Liver (tissue), 8 donors: ENCODE measurements at regions not wholly inside any gene's neighbourhood (a gene's known extent, or its start where the extent isn't known, plus 50 kb on each side); places are given as distances from the start of the nearest gene placed in this dataset.

Experiments used
- DNase-seq: peaks from one replicate; pipeline ENCODE4 v3.0.0-alpha.2; 2017; ENCODE audit warnings: low spot score
- H3K27ac ChIP-seq, 2 donors: one replicate each; pipeline ENCODE4 v1.7.0; 2013; ENCODE audit warnings: inconsistent platforms in 2 of 2, low read length in 2 of 2, control low read depth in 1 of 2, low read depth in 1 of 2, mild to moderate bottlenecking in 1 of 2
- H3K27me3 ChIP-seq, 4 donors: one replicate each; pipeline versions ENCODE4 v1.6.1 to v1.7.0; 2013; ENCODE audit warnings: low read length in 3 of 4, inconsistent platforms in 1 of 4, mild to moderate bottlenecking in 1 of 4, moderate library complexity in 1 of 4; ENCODE audit not compliant: control insufficient read depth in 4 of 4, insufficient read depth in 4 of 4
- H3K36me3 ChIP-seq, 4 donors: one replicate each; pipeline versions ENCODE4 v1.6.1 to v1.7.0; 2013; ENCODE audit warnings: low read length in 3 of 4, mild to moderate bottlenecking in 3 of 4, low read depth in 1 of 4, moderate library complexity in 1 of 4; ENCODE audit not compliant: control insufficient read depth in 4 of 4, insufficient read depth in 3 of 4
- H3K4me1 ChIP-seq, 4 donors: one replicate each; pipeline versions ENCODE4 v1.6.1 to v1.7.0; 2013; ENCODE audit warnings: low read length in 3 of 4, mild to moderate bottlenecking in 3 of 4, moderate library complexity in 1 of 4; ENCODE audit not compliant: control insufficient read depth in 4 of 4, insufficient read depth in 4 of 4
- H3K4me3 ChIP-seq, 3 donors: one replicate each; pipeline versions ENCODE4 v1.6.1 to v1.7.0; 2013; ENCODE audit warnings: low read length in 3 of 3, control low read depth in 1 of 3, low read depth in 1 of 3, mild to moderate bottlenecking in 1 of 3
- H3K9ac ChIP-seq, 2 donors: one replicate each; pipeline ENCODE4 v1.7.0; 2013; ENCODE audit warnings: low read length in 2 of 2, mild to moderate bottlenecking in 2 of 2, moderate library complexity in 2 of 2, control low read depth in 1 of 2, low read depth in 1 of 2
- H3K9me3 ChIP-seq, 4 donors: one replicate each; pipeline versions ENCODE4 v1.6.1 to v1.7.0; 2013; ENCODE audit warnings: low read length in 3 of 4; ENCODE audit not compliant: control insufficient read depth in 4 of 4
- EGR1 ChIP-seq, 2 donors: IDR thresholded peaks; 2 replicates each; pipeline ENCODE4 v1.6.1; 2016 to 2018; ENCODE audit warnings: antibody characterized with exemption in 2 of 2, low read depth in 2 of 2
- FOXA1 ChIP-seq: IDR thresholded peaks from 2 replicates; pipeline ENCODE4 v1.6.1; 2016; ENCODE audit warnings: antibody characterized with exemption
- FOXA2 ChIP-seq: IDR thresholded peaks from 2 replicates; pipeline ENCODE4 v1.6.1; 2016; ENCODE audit warnings: antibody characterized with exemption
- GABPA ChIP-seq, 2 donors: IDR thresholded peaks in 1 of 2; conservative IDR thresholded peaks in 1 of 2; 2 replicates each; pipeline ENCODE4 v1.6.1; 2016; ENCODE audit warnings: antibody characterized with exemption in 2 of 2, mild to moderate bottlenecking in 1 of 2, moderate library complexity in 1 of 2
- HNF4A ChIP-seq, 2 donors: conservative IDR thresholded peaks; 2 replicates each; pipeline ENCODE4 v1.6.1; 2016; ENCODE audit warnings: antibody characterized with exemption in 2 of 2, mild to moderate bottlenecking in 2 of 2
- HNF4G ChIP-seq: IDR thresholded peaks from 2 replicates; pipeline ENCODE4 v1.6.1; 2016; ENCODE audit warnings: antibody characterized with exemption
- JUND ChIP-seq, 2 donors: IDR thresholded peaks; 2 replicates each; pipeline ENCODE4 v1.6.1; 2016; ENCODE audit warnings: antibody characterized with exemption in 2 of 2
- NR2F2 ChIP-seq: IDR thresholded peaks from 2 replicates; pipeline ENCODE4 v1.6.1; 2016; ENCODE audit warnings: antibody characterized with exemption
- RAD21 ChIP-seq, 2 donors: IDR thresholded peaks; 2 replicates each; pipeline ENCODE4 v1.6.1; 2016; ENCODE audit warnings: antibody characterized with exemption in 2 of 2, mild to moderate bottlenecking in 2 of 2
- RXRA ChIP-seq, 2 donors: IDR thresholded peaks; 2 replicates each; pipeline ENCODE4 v1.6.1; 2017 to 2018; ENCODE audit warnings: antibody characterized with exemption in 2 of 2, mild to moderate bottlenecking in 1 of 2
- SP1 ChIP-seq: IDR thresholded peaks from 2 replicates; pipeline ENCODE4 v1.6.1; 2018; ENCODE audit warnings: antibody characterized with exemption, mild to moderate bottlenecking
- TAF1 ChIP-seq: conservative IDR thresholded peaks from 2 replicates; pipeline ENCODE4 v1.6.1; 2016; ENCODE audit warnings: antibody characterized with exemption, mild to moderate bottlenecking
- YY1 ChIP-seq: IDR thresholded peaks from 2 replicates; pipeline ENCODE4 v1.6.1; 2016; ENCODE audit warnings: antibody characterized with exemption, mild to moderate bottlenecking
- WGBS: extraction: QIAGEN DNeasy Blood & Tissue Kit; methylation state at CpG from one replicate; pipeline ENCODE4 v1.1.7; 2013; 5-methylcytosine and 5-hydroxymethylcytosine counted together
- TF ChIP-seq, protein P1 (sequence below): IDR thresholded peaks from 2 replicates; pipeline ENCODE4 v1.6.1; 2016; ENCODE audit warnings: antibody characterized with exemption, mild to moderate bottlenecking
- TF ChIP-seq, protein P2 (sequence below): IDR thresholded peaks from 2 replicates; pipeline ENCODE4 v1.6.1; 2016; ENCODE audit warnings: antibody characterized with exemption
- TF ChIP-seq, protein P3 (sequence below): fragments of 150-350 bp; IDR thresholded peaks from 2 replicates; pipeline ENCODE4 v1.5.1; 2017; ENCODE audit warnings: improper control_type of control experiment, low read depth, low read length; ENCODE audit not compliant: missing input control
- TF ChIP-seq, protein P4 (sequence below): IDR thresholded peaks from 2 replicates; pipeline ENCODE4 v1.6.1; 2016; ENCODE audit warnings: antibody characterized with exemption
- TF ChIP-seq, protein P5 (sequence below): IDR thresholded peaks from 2 replicates; pipeline ENCODE4 v1.6.1; 2016; ENCODE audit warnings: antibody characterized with exemption
- donor health status: healthy.
- donor health status: healthy.
- donor health status: healthy.
- donor health status: healthy.
- donor health status: healthy.

DNA sequence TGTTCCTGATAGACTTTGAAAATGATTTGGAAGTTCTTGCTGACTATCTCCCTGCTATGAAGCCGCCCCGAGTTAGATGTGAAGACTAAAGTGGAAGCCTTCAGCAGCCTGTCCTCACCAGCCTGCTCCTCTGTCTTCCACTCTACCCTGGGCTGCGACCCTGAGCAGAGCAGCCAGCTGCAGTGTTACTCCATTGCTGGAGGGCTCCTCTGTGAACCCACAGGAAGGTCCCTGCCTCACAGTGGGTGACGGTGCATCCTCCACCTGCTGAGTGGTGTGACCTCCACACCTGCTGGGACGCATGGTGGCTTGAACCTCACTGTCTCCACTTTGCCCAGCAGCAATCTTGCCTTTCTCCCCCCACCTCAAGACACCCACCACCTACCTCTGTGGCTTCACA lies 116.4 kb downstream of the IRS2 start (continued):
- TF ChIP-seq, protein P1, sequence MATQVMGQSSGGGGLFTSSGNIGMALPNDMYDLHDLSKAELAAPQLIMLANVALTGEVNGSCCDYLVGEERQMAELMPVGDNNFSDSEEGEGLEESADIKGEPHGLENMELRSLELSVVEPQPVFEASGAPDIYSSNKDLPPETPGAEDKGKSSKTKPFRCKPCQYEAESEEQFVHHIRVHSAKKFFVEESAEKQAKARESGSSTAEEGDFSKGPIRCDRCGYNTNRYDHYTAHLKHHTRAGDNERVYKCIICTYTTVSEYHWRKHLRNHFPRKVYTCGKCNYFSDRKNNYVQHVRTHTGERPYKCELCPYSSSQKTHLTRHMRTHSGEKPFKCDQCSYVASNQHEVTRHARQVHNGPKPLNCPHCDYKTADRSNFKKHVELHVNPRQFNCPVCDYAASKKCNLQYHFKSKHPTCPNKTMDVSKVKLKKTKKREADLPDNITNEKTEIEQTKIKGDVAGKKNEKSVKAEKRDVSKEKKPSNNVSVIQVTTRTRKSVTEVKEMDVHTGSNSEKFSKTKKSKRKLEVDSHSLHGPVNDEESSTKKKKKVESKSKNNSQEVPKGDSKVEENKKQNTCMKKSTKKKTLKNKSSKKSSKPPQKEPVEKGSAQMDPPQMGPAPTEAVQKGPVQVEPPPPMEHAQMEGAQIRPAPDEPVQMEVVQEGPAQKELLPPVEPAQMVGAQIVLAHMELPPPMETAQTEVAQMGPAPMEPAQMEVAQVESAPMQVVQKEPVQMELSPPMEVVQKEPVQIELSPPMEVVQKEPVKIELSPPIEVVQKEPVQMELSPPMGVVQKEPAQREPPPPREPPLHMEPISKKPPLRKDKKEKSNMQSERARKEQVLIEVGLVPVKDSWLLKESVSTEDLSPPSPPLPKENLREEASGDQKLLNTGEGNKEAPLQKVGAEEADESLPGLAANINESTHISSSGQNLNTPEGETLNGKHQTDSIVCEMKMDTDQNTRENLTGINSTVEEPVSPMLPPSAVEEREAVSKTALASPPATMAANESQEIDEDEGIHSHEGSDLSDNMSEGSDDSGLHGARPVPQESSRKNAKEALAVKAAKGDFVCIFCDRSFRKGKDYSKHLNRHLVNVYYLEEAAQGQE, result no peak
- TF ChIP-seq, protein P2, sequence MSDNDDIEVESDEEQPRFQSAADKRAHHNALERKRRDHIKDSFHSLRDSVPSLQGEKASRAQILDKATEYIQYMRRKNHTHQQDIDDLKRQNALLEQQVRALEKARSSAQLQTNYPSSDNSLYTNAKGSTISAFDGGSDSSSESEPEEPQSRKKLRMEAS, result no peak

DNA sequence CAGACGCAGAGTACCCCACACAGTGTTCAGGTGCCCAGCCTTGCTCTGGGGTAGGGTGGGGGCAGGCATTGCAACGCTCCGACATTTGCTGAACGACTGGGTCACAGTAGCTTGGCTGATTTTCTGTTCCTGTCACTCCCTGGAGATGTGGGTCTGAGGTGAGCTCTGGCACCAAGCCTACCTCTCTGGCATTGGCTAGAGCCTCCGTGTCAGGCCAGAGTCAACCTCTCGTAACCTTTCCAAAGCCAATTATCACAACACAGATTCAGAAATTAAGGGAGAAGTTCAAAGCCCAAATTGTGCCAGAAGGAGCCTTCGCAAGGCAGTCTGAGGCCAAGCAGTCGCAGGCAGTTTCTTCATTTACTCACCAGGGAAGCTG lies 117.2 kb downstream of the IRS2 start:
- Histone ChIP-seq H3K4me3 (no peak overlapping the region), H3K9ac (no peak overlapping the region), H3K9me3 (no peaks in the 10 kb centered on the region), H3K27me3 (no peaks in the 10 kb centered on the region), H3K4me1 (no peaks in the 10 kb centered on the region), H3K36me3 (no peaks in the 10 kb centered on the region), H3K27ac (peak overlapping the region in 1 of 2 donors; percentile 34)
- 42% methylated on average over 8 of the region's 8 CpGs for WGBS
- TF ChIP-seq, protein P1, result no peak
- TF ChIP-seq FOXA2 (no peak), HNF4G (no peak), TAF1 (no peak), RAD21 (IDR thresholded peaks at IDR 0.05) (peak; percentile 39 to 40), JUND (IDR thresholded peaks at IDR 0.05) (no peak), HNF4A (conservative IDR thresholded peaks at IDR 0.05) (peak; percentile 11 to 26), FOXA1 (no peak), GABPA (IDR thresholded peaks at IDR 0.05 in 1 of 2, conservative IDR thresholded peaks at IDR 0.05 in 1 of 2) (no peak), SP1 (peak; percentile 36), EGR1 (IDR thresholded peaks at IDR 0.05; ENCODE audit: low read depth in 2 of 2) (no peak), RXRA (IDR thresholded peaks at IDR 0.05) (peak; percentile 59 to 74), YY1 (peak; percentile 38), NR2F2 (no peak)
- TF ChIP-seq, protein P3, sequence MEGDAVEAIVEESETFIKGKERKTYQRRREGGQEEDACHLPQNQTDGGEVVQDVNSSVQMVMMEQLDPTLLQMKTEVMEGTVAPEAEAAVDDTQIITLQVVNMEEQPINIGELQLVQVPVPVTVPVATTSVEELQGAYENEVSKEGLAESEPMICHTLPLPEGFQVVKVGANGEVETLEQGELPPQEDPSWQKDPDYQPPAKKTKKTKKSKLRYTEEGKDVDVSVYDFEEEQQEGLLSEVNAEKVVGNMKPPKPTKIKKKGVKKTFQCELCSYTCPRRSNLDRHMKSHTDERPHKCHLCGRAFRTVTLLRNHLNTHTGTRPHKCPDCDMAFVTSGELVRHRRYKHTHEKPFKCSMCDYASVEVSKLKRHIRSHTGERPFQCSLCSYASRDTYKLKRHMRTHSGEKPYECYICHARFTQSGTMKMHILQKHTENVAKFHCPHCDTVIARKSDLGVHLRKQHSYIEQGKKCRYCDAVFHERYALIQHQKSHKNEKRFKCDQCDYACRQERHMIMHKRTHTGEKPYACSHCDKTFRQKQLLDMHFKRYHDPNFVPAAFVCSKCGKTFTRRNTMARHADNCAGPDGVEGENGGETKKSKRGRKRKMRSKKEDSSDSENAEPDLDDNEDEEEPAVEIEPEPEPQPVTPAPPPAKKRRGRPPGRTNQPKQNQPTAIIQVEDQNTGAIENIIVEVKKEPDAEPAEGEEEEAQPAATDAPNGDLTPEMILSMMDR, result no peak
- TF ChIP-seq, protein P2, result no peak
- TF ChIP-seq, protein P4, sequence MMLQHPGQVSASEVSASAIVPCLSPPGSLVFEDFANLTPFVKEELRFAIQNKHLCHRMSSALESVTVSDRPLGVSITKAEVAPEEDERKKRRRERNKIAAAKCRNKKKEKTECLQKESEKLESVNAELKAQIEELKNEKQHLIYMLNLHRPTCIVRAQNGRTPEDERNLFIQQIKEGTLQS, result no peak
- TF ChIP-seq, protein P5, sequence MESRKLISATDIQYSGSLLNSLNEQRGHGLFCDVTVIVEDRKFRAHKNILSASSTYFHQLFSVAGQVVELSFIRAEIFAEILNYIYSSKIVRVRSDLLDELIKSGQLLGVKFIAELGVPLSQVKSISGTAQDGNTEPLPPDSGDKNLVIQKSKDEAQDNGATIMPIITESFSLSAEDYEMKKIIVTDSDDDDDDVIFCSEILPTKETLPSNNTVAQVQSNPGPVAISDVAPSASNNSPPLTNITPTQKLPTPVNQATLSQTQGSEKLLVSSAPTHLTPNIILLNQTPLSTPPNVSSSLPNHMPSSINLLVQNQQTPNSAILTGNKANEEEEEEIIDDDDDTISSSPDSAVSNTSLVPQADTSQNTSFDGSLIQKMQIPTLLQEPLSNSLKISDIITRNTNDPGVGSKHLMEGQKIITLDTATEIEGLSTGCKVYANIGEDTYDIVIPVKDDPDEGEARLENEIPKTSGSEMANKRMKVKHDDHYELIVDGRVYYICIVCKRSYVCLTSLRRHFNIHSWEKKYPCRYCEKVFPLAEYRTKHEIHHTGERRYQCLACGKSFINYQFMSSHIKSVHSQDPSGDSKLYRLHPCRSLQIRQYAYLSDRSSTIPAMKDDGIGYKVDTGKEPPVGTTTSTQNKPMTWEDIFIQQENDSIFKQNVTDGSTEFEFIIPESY, result no peak
- no peak for DNase-seq
